ENCODE measurements at regions not wholly inside any gene's neighbourhood (a gene's known extent, or its start where the extent isn't known, plus 50 kb on each side); places are given as distances from the start of the nearest gene placed in this dataset.

- DNase-seq (ENCODE audit: extremely low spot score) = no peak
- ChIA-PET POLR2A (no interaction called here), CTCF (no interaction called here)
- no peak for TF ChIP-seq SUZ12 (IDR thresholded peaks at IDR 0.05)
- TF ChIP-seq LEF1 (IDR thresholded peaks at IDR 0.05; ENCODE audit: borderline replicate concordance) = no peak
- TF ChIP-seq HDGF (IDR thresholded peaks at IDR 0.05; ENCODE audit: borderline replicate concordance) = no peak
- no peak for TF ChIP-seq TARDBP (IDR thresholded peaks at IDR 0.05)
- no peak for TF ChIP-seq PKNOX1 (IDR thresholded peaks at IDR 0.05)
- no peak for TF ChIP-seq L3MBTL2 (conservative IDR thresholded peaks at IDR 0.05)
- no peak for TF ChIP-seq SP1 (IDR thresholded peaks at IDR 0.05)
Measured at GRCh38 chr13:65971541-65971940, 1258.6 kb downstream of the PCDH9 start.

GRCh38 chr13:65966991-65967451 lies 1263.1 kb downstream of the PCDH9 start:
- TF ChIP-seq ELF4 (IDR thresholded peaks at IDR 0.05) (no peak), LEF1 (IDR thresholded peaks at IDR 0.05; ENCODE audit: borderline replicate concordance) (no peak), SP1 (IDR thresholded peaks at IDR 0.05) (no peak), PKNOX1 (IDR thresholded peaks at IDR 0.05) (no peak), L3MBTL2 (conservative IDR thresholded peaks at IDR 0.05) (no peak), ARNT (IDR thresholded peaks at IDR 0.05) (no peak), NFRKB (IDR thresholded peaks at IDR 0.05) (no peak; the same call in 1 of the 2 replicates), TARDBP (IDR thresholded peaks at IDR 0.05) (no peak), CTBP1 (IDR thresholded peaks at IDR 0.05; ENCODE audit: borderline replicate concordance) (peak; percentile 7; the same call in 1 of the 2 replicates), ZNF384 (IDR thresholded peaks at IDR 0.05) (peak; percentile 45; the same call in 1 of the 2 replicates)
- ChIA-PET CTCF (interaction anchor here (1.0 kb wide), 1 partner anchor 23 kb away, joined by 3 read pairs; no protein-coding TSS in a partner anchor), POLR2A (no interaction called here)
- peak; percentile 79 for DNase-seq (ENCODE audit: extremely low spot score)

- ChIA-PET POLR2A (no interaction called here), CTCF (interaction anchor here (0.7 kb wide), 1 partner anchor 427 kb away, joined by 3 read pairs; no protein-coding TSS in a partner anchor)
- DNase-seq (ENCODE audit: extremely low spot score) = no peak
- TF ChIP-seq ELF4 (IDR thresholded peaks at IDR 0.05) (no peak), BHLHE40 (IDR thresholded peaks at IDR 0.05; ENCODE audit: borderline replicate concordance) (no peak), ARNT (IDR thresholded peaks at IDR 0.05) (no peak), NFRKB (IDR thresholded peaks at IDR 0.05) (no peak), HDGF (IDR thresholded peaks at IDR 0.05; ENCODE audit: borderline replicate concordance) (no peak), CTBP1 (IDR thresholded peaks at IDR 0.05; ENCODE audit: borderline replicate concordance) (no peak), ZNF384 (IDR thresholded peaks at IDR 0.05) (no peak), TARDBP (IDR thresholded peaks at IDR 0.05) (no peak), FOXA1 (IDR thresholded peaks at IDR 0.05) (no peak), SP1 (IDR thresholded peaks at IDR 0.05) (no peak)
Measured at GRCh38 chr13:65965501-65965900, 1264.6 kb downstream of the PCDH9 start.

- POLR2A ChIA-PET = no interaction called here
- TF ChIP-seq BHLHE40 (IDR thresholded peaks at IDR 0.05; ENCODE audit: borderline replicate concordance) (no peak), FOXA1 (IDR thresholded peaks at IDR 0.05) (no peak)
- CTCF ChIA-PET = no interaction called here
- DNase-seq (ENCODE audit: extremely low spot score) = no peak
Measured at GRCh38 chr13:65964672-65965071, 1265.5 kb downstream of the PCDH9 start.

- POLR2A ChIA-PET = no interaction called here
Measured at GRCh38 chr13:65959305-65959704, 1270.8 kb downstream of the PCDH9 start.

GRCh38 chr13:65946387-65946786 lies 1283.7 kb downstream of the PCDH9 start:
- POLR2A ChIA-PET = no interaction called here
- DNase-seq (ENCODE audit: extremely low spot score) = no peak
- TF ChIP-seq PKNOX1 (IDR thresholded peaks at IDR 0.05) (no peak), CTBP1 (IDR thresholded peaks at IDR 0.05; ENCODE audit: borderline replicate concordance) (no peak), NFRKB (IDR thresholded peaks at IDR 0.05) (no peak), SUZ12 (IDR thresholded peaks at IDR 0.05) (no peak), L3MBTL2 (conservative IDR thresholded peaks at IDR 0.05) (no peak), FOXK2 (IDR thresholded peaks at IDR 0.05) (no peak), BHLHE40 (IDR thresholded peaks at IDR 0.05; ENCODE audit: borderline replicate concordance) (no peak), ELF4 (IDR thresholded peaks at IDR 0.05) (no peak), SP1 (IDR thresholded peaks at IDR 0.05) (no peak), HDGF (IDR thresholded peaks at IDR 0.05; ENCODE audit: borderline replicate concordance) (no peak), TARDBP (IDR thresholded peaks at IDR 0.05) (no peak), FOXA1 (IDR thresholded peaks at IDR 0.05) (no peak), ARNT (IDR thresholded peaks at IDR 0.05) (no peak), FOXM1 (IDR thresholded peaks at IDR 0.05; ENCODE audit: borderline replicate concordance) (no peak), LEF1 (IDR thresholded peaks at IDR 0.05; ENCODE audit: borderline replicate concordance) (no peak), ZNF384 (IDR thresholded peaks at IDR 0.05) (no peak)
- CTCF ChIA-PET = no interaction called here

More at GRCh38 chr13:65959305-65959704, 1270.8 kb downstream of the PCDH9 start:
- no peak for TF ChIP-seq FOXK2 (IDR thresholded peaks at IDR 0.05)
- TF ChIP-seq HDGF (IDR thresholded peaks at IDR 0.05; ENCODE audit: borderline replicate concordance) = no peak
- no peak for TF ChIP-seq FOXM1 (IDR thresholded peaks at IDR 0.05; ENCODE audit: borderline replicate concordance)
- no peak for TF ChIP-seq SP1 (IDR thresholded peaks at IDR 0.05)
- TF ChIP-seq ZNF384 (IDR thresholded peaks at IDR 0.05) = no peak
- TF ChIP-seq ARNT (IDR thresholded peaks at IDR 0.05) = no peak
- no peak for TF ChIP-seq BHLHE40 (IDR thresholded peaks at IDR 0.05; ENCODE audit: borderline replicate concordance)
- no peak for TF ChIP-seq CTBP1 (IDR thresholded peaks at IDR 0.05; ENCODE audit: borderline replicate concordance)
- TF ChIP-seq ELF4 (IDR thresholded peaks at IDR 0.05) = no peak
- no peak for TF ChIP-seq FOXA1 (IDR thresholded peaks at IDR 0.05)
- CTCF ChIA-PET = no interaction called here
- DNase-seq (ENCODE audit: extremely low spot score) = no peak

Measured in HEK293T (cell line).